Endothelial cell of umbilical vein (primary cell): ENCODE measurements at regions not wholly inside any gene's neighbourhood (a gene's known extent, or its start where the extent isn't known, plus 50 kb on each side); places are given as distances from the start of the nearest gene placed in this dataset.

Source experiments
- CTCF ChIP-seq, 2 donors: IDR thresholded peaks; 1 replicate in 1 of 2; 2 replicates in 1 of 2; pipeline ENCODE4 v1.5.1; 2011; ENCODE audit warnings: low read length in 2 of 2, mild to moderate bottlenecking in 2 of 2, moderate library complexity in 2 of 2, control low read depth in 1 of 2, inconsistent platforms in 1 of 2, low read depth in 1 of 2; ENCODE audit not compliant: insufficient read depth in 1 of 2; ENCODE audit errors: extremely low read depth in 1 of 2
- EZH2 ChIP-seq: IDR thresholded peaks from 2 replicates; pipeline ENCODE4 v1.6.1; 2012; ENCODE audit warnings: borderline replicate concordance, low read depth, mild to moderate bottlenecking, moderate library complexity, low read length, inconsistent platforms; ENCODE audit not compliant: severe bottlenecking
- FOS ChIP-seq: IDR thresholded peaks from 2 replicates; pipeline ENCODE4 v1.6.1; 2011; ENCODE audit warnings: mild to moderate bottlenecking, low read length, moderate library complexity, borderline replicate concordance; ENCODE audit not compliant: insufficient read depth
- JUN ChIP-seq: IDR thresholded peaks from 2 replicates; pipeline ENCODE4 v1.6.1; 2011; ENCODE audit warnings: borderline replicate concordance, low read depth; ENCODE audit not compliant: insufficient read length, insufficient read depth
- MYC ChIP-seq: IDR thresholded peaks from one replicate; pipeline ENCODE4 v1.6.1; 2011; ENCODE audit warnings: mild to moderate bottlenecking, low read depth, low read length
- POLR2A ChIP-seq: IDR thresholded peaks from 2 replicates; pipeline ENCODE4 v1.6.1; 2012; ENCODE audit warnings: low read depth, mild to moderate bottlenecking, control low read depth, low read length
- POLR2AphosphoS5 ChIP-seq: IDR thresholded peaks from 2 replicates; pipeline ENCODE4 v1.6.1; 2012; ENCODE audit warnings: low read depth, mild to moderate bottlenecking, control low read depth, low read length, moderate library complexity; ENCODE audit not compliant: insufficient read depth
- TF ChIP-seq, protein P1 (sequence below): IDR thresholded peaks from 2 replicates; pipeline ENCODE4 v1.6.1; 2011; ENCODE audit not compliant: insufficient read depth, insufficient read length

- TF ChIP-seq CTCF (IDR thresholded peaks at IDR 0.05; ENCODE audit: extremely low read depth in 1 of 2, insufficient read depth in 1 of 2, low read depth in 1 of 2, low read length in 2 of 2) = no peak
- TF ChIP-seq POLR2A = no peak
- no peak for TF ChIP-seq EZH2
- TF ChIP-seq JUN = no peak
- TF ChIP-seq FOS = no peak
- no peak for TF ChIP-seq MYC
- no peak for TF ChIP-seq POLR2AphosphoS5
- TF ChIP-seq, protein P1, sequence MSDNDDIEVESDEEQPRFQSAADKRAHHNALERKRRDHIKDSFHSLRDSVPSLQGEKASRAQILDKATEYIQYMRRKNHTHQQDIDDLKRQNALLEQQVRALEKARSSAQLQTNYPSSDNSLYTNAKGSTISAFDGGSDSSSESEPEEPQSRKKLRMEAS = no peak
Observed at GRCh38 chr17:73800893-73801292, 156.6 kb upstream of the SDK2 start.
